ENCODE measurements at regions not wholly inside any gene's neighbourhood (a gene's known extent, or its start where the extent isn't known, plus 50 kb on each side); places are given as distances from the start of the nearest gene placed in this dataset.

DNA sequence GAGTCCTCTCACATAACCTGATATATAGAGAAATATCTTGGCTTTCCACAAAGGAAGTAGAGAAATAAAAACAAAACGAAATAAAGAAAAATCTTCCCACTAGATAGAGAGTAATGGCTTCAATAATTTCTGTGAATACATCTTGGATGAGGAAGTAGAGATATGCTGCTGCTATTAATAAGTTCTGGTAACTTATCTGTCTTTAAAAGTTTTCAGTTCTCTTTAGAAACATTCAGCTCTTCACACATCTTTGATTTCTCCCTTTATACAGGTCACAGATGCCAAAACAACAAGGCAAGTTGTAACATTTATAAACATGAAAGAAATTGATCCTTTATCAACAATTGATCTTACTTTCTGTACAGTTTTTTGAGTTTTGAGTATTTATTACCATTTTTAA lies 615.8 kb downstream of the TRAM1L1 start:
- TF ChIP-seq CTCF (IDR thresholded peaks at IDR 0.05) (no peak), ZFX (IDR thresholded peaks at IDR 0.05; ENCODE audit: borderline replicate concordance) (no peak)

Measured in 22Rv1 (cell line).